OCI-LY7 (cell line): ENCODE measurements at regions not wholly inside any gene's neighbourhood (a gene's known extent, or its start where the extent isn't known, plus 50 kb on each side); places are given as distances from the start of the nearest gene placed in this dataset.

Experiments used
- BruUV-seq: library from RNA; stranded (reverse); fragments of 400-500 nt; replicated peaks from 2 replicates; lab custom pipeline; 2021; lab: Mats Ljungman, UMichigan
- CTCF ChIA-PET: fragments of 300-600 bp; sonication (Branson Sonifier 250); formaldehyde crosslinking; loops from one replicate; lab custom pipeline; 2022; ENCODE audit warnings: antibody characterized with exemption; ENCODE audit not compliant: unreplicated experiment; lab: Charles Lee
- POLR2A ChIA-PET: fragments of 300-600 bp; sonication (Branson Sonifier 250); formaldehyde crosslinking; loops from one replicate; lab custom pipeline; 2022; ENCODE audit warnings: antibody characterized with exemption; lab: Charles Lee
- DNase-seq: peaks from one replicate; pipeline ENCODE4 v3.0.0-alpha.2; 2015; ENCODE audit warnings: low spot score
- H2AFZ ChIP-seq: fragments of 200-600 bp; sonication (generic), shearing (Covaris generic); 2 replicates; pipeline ENCODE4 v1.6.1; 2014; ENCODE audit warnings: mild to moderate bottlenecking, antibody characterized with exemption, low read length, moderate library complexity
- H3K27ac ChIP-seq: fragments of 200-600 bp; sonication (generic); 2 replicates; pipeline ENCODE4 v1.5.1; 2014; ENCODE audit warnings: mixed run types, low read depth, mild to moderate bottlenecking, moderate library complexity, low read length, inconsistent platforms; ENCODE audit not compliant: poor library complexity, severe bottlenecking
- H3K36me3 ChIP-seq: fragments of 200-600 bp; sonication (generic); 2 replicates; pipeline ENCODE4 v1.6.1; 2014; ENCODE audit warnings: mild to moderate bottlenecking, antibody characterized with exemption, low read length, moderate library complexity, mixed read lengths; ENCODE audit not compliant: insufficient read depth
- H3K4me1 ChIP-seq: fragments of 200-600 bp; sonication (generic); 2 replicates; pipeline ENCODE4 v1.5.1; 2014; ENCODE audit warnings: mild to moderate bottlenecking, low read length; ENCODE audit not compliant: insufficient read depth, poor library complexity, severe bottlenecking
- H3K4me2 ChIP-seq: fragments of 200-600 bp; sonication (generic); 2 replicates; pipeline ENCODE4 v1.6.1; 2014; ENCODE audit warnings: mild to moderate bottlenecking, low read length
- H3K4me3 ChIP-seq: fragments of 200-600 bp; sonication (generic); 2 replicates; pipeline ENCODE4 v1.5.1; 2014; ENCODE audit warnings: mild to moderate bottlenecking, low read depth, low read length; ENCODE audit not compliant: poor library complexity, severe bottlenecking
- H3K79me2 ChIP-seq: fragments of 200-600 bp; sonication (generic); 2 replicates; pipeline ENCODE4 v1.6.1; 2016; ENCODE audit warnings: low read depth, mild to moderate bottlenecking, low read length, moderate library complexity, mixed read lengths; ENCODE audit not compliant: insufficient read depth
- H3K9me2 ChIP-seq: fragments of 200-600 bp; sonication (generic); 2 replicates; pipeline ENCODE4 v1.6.1; 2016; ENCODE audit warnings: mild to moderate bottlenecking, low read length, mixed read lengths; ENCODE audit not compliant: insufficient read depth
- H3K9me3 ChIP-seq: fragments of 200-600 bp; sonication (generic); 2 replicates; pipeline ENCODE4 v1.6.1; 2014; ENCODE audit warnings: mild to moderate bottlenecking, mixed run types, low read length, mixed read lengths
- H4K20me1 ChIP-seq: fragments of 200-600 bp; sonication (generic); 2 replicates; pipeline ENCODE4 v1.6.1; 2014; ENCODE audit warnings: mild to moderate bottlenecking, antibody characterized with exemption, low read length, moderate library complexity, mixed read lengths; ENCODE audit not compliant: insufficient read depth
- CTCF ChIP-seq: fragments of 200-600 bp; sonication (generic); conservative IDR thresholded peaks from 2 replicates; pipeline ENCODE4 v1.5.1; 2014; ENCODE audit warnings: mild to moderate bottlenecking, antibody characterized with exemption, low read length, moderate library complexity, mixed read lengths
- EZH2phosphoT487 ChIP-seq: fragments of 200-600 bp; sonication (generic); IDR thresholded peaks from 2 replicates; pipeline ENCODE4 v1.6.1; 2018; ENCODE audit warnings: low read depth, borderline replicate concordance, mild to moderate bottlenecking, mixed run types, antibody characterized with exemption, low read length, moderate library complexity, mixed read lengths
- intact Hi-C: fragments of 100-400 bp; cut with micrococcal nuclease; formaldehyde crosslinking; loops from one replicate; pipeline ENCODE4 v1.10.0; 2022; ENCODE audit not compliant: unreplicated experiment

DNA sequence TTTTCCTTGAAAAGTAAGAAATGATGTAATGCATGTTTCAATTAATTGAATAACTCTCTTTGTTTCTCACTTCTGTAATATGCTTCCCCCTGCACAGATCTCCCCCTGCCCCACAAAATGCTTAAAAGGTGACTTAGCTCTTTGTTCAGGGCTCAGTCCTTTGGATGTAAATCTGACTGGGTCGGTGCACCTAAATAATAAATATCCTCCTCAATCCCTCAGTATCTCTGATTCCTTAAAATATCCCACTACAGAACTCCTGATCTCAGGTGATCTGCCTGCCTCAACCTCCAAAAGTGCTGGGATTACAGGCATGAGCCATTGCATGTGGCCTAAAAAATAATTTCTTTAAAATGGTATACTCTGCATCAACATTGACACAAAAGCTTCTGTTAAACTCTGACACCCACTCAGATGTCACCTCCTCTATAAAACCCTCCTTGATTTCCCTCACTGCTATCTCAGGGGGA is 107.0 kb downstream of the ZNF429 start:
- Histone ChIP-seq H3K9me2 (no peaks in the 10 kb centered on the region), H3K4me1 (no peaks in the 10 kb centered on the region), H3K4me3 (no peak overlapping the region), H3K4me2 (no peak overlapping the region), H3K79me2 (no peaks in the 10 kb centered on the region), H2AFZ (no peak overlapping the region), H4K20me1 (no peaks in the 10 kb centered on the region), H3K36me3 (no peaks in the 10 kb centered on the region), H3K27ac (no peak overlapping the region), H3K9me3 (no peaks in the 10 kb centered on the region)
- ChIA-PET POLR2A (interaction anchor here (0.7 kb wide), 1 partner anchor 1443 kb away, joined by 3 read pairs; no protein-coding TSS in a partner anchor), CTCF (no interaction called here)
- BruUV-seq = no TSS peak
- TF ChIP-seq EZH2phosphoT487 = no peak
- TF ChIP-seq CTCF = no peak
- DNase-seq = no peak
- intact Hi-C loops = no loop called here

DNA sequence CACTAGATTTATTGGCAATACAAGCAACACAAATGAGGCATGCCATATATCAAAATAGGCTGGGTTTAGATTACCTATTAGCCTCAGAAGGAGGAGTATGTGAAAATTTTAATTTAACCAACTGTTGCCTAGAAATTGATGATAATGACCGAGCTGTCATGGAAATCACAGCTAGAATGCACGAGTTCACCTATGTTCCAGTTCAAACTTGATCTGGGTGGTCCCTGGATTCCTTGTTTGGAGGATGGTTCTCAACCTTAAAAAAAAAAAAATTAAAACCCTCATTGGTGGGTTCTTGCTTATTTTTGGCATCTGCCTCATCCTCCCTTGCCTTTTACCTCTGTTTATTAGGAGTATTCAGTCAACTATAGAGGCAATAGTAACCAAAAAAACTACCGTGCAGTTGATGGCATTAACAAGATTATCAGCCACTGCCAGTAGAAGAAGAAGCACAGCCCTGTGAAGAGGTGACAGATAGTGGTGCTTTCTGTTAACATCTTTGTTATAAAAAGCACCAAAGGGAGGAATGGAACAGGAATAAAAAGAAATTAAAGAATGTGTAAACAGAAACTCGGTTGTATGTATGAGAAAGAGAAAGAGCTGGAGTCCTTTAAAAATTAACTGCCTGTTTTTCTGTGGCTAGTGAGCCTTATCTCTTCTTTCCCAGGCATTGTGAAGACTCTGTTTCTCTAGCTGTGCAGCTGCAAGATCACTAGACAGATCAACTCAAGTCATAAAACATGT is 106.4 kb downstream of the ZNF429 start:
- BruUV-seq = no TSS peak
- Histone ChIP-seq H3K9me3 (no peaks in the 10 kb centered on the region), H3K36me3 (no peaks in the 10 kb centered on the region), H2AFZ (no peak overlapping the region), H3K4me1 (no peaks in the 10 kb centered on the region), H3K79me2 (no peaks in the 10 kb centered on the region), H4K20me1 (no peaks in the 10 kb centered on the region), H3K4me3 (no peak overlapping the region), H3K27ac (no peak overlapping the region), H3K4me2 (no peak overlapping the region), H3K9me2 (no peaks in the 10 kb centered on the region)
- POLR2A ChIA-PET = no interaction called here
- intact Hi-C loops = no loop called here
- DNase-seq = no peak
- CTCF ChIA-PET = no interaction called here
- TF ChIP-seq EZH2phosphoT487 (no peak), CTCF (no peak)

GRCh38 chr19:21610787-21611186 is 105.4 kb downstream of the ZNF429 start:
- Histone ChIP-seq H2AFZ (no peak overlapping the region), H3K4me1 (no peaks in the 10 kb centered on the region), H3K27ac (no peak overlapping the region), H4K20me1 (no peaks in the 10 kb centered on the region), H3K4me3 (no peak overlapping the region), H3K9me2 (no peaks in the 10 kb centered on the region), H3K4me2 (no peak overlapping the region), H3K79me2 (no peaks in the 10 kb centered on the region), H3K9me3 (no peaks in the 10 kb centered on the region), H3K36me3 (no peaks in the 10 kb centered on the region)
- no peak for DNase-seq
- ChIA-PET POLR2A (no interaction called here), CTCF (no interaction called here)
- intact Hi-C loops = no loop called here
- no peak for TF ChIP-seq EZH2phosphoT487
- TF ChIP-seq CTCF = no peak
- BruUV-seq = no TSS peak
